ENCODE measurements at regions not wholly inside any gene's neighbourhood (a gene's known extent, or its start where the extent isn't known, plus 50 kb on each side); places are given as distances from the start of the nearest gene placed in this dataset.

- Histone ChIP-seq H3K9me3 (ENCODE audit: control insufficient read depth, low read depth, low read length) (no peaks in the 10 kb centered on the region), H3K27ac (ENCODE audit: control insufficient read depth, insufficient read depth, low read length) (no peak overlapping the region), H3K27me3 (ENCODE audit: control insufficient read depth, extremely low read depth, insufficient read depth, low read length) (no peaks in the 10 kb centered on the region), H3K4me1 (ENCODE audit: control insufficient read depth, extremely low read depth, insufficient read depth, low read length) (no peaks in the 10 kb centered on the region), H3K9me1 (ENCODE audit: control insufficient read depth, extremely low read depth, insufficient read depth, low read length) (no peaks in the 10 kb centered on the region), H3K36me3 (ENCODE audit: control insufficient read depth in 2 of 2, extremely low read depth in 1 of 2, insufficient read depth in 2 of 2, low read length in 2 of 2) (no peaks in the 10 kb centered on the region), H3K4me2 (ENCODE audit: control insufficient read depth, extremely low read depth, insufficient read depth, low read depth, low read length) (no peak overlapping the region), H3K79me2 (ENCODE audit: control insufficient read depth, insufficient read depth, low read length) (no peaks in the 10 kb centered on the region), H3K4me3 (ENCODE audit: control insufficient read depth in 2 of 3, extremely low read depth in 1 of 3, insufficient read depth in 2 of 3, low read depth in 1 of 3, low read length in 3 of 3) (no peak overlapping the region), H2AFZ (ENCODE audit: control insufficient read depth, low read length) (no peak overlapping the region), H3K9ac (ENCODE audit: control insufficient read depth, extremely low read depth, insufficient read depth, low read length) (no peak overlapping the region), H4K20me1 (ENCODE audit: control insufficient read depth, extremely low read depth, insufficient read depth, low read length) (no peaks in the 10 kb centered on the region)
- dilution Hi-C loops (cut with MboI; ENCODE audit: extremely low pct_ligation_motif_present, low sequenced_read_pairs) = no loop called here
- TF ChIP-seq EZH2 (IDR thresholded peaks at IDR 0.05; ENCODE audit: low read length) (no peak), CTCF (optimal IDR thresholded peaks at IDR 0.05 in 1 of 3, IDR thresholded peaks at IDR 0.05 in 1 of 3, conservative IDR thresholded peaks at IDR 0.05 in 1 of 3; ENCODE audit: extremely low read depth in 1 of 3, insufficient read depth in 2 of 3, low read length in 3 of 3) (no peak)
- FAIRE-seq (no peak), DNase-seq (ENCODE audit: low read depth, low spot score) (no peak)
These were observed 331.5 kb upstream of the RARB start for GRCh38 chr3:25096536-25096935.

GRCh38 chr3:25097023-25097422, 331.0 kb upstream of the RARB start:
- H3K4me3 ChIP-seq (ENCODE audit: control insufficient read depth in 2 of 3, extremely low read depth in 1 of 3, insufficient read depth in 2 of 3, low read depth in 1 of 3, low read length in 3 of 3) = no peak overlapping the region
- DNase-seq (ENCODE audit: low read depth, low spot score) (no peak), FAIRE-seq (no peak)
- H4K20me1 ChIP-seq (ENCODE audit: control insufficient read depth, extremely low read depth, insufficient read depth, low read length) = no peaks in the 10 kb centered on the region
- H2AFZ ChIP-seq (ENCODE audit: control insufficient read depth, low read length) = no peak overlapping the region
- H3K27ac ChIP-seq (ENCODE audit: control insufficient read depth, insufficient read depth, low read length) = no peak overlapping the region
- H3K4me2 ChIP-seq (ENCODE audit: control insufficient read depth, extremely low read depth, insufficient read depth, low read depth, low read length) = no peak overlapping the region
- H3K27me3 ChIP-seq (ENCODE audit: control insufficient read depth, extremely low read depth, insufficient read depth, low read length) = no peaks in the 10 kb centered on the region
- no peak overlapping the region for H3K9ac ChIP-seq (ENCODE audit: control insufficient read depth, extremely low read depth, insufficient read depth, low read length)
- no peaks in the 10 kb centered on the region for H3K79me2 ChIP-seq (ENCODE audit: control insufficient read depth, insufficient read depth, low read length)
- H3K36me3 ChIP-seq (ENCODE audit: control insufficient read depth in 2 of 2, extremely low read depth in 1 of 2, insufficient read depth in 2 of 2, low read length in 2 of 2) = no peaks in the 10 kb centered on the region
- TF ChIP-seq EZH2 (IDR thresholded peaks at IDR 0.05; ENCODE audit: low read length) = no peak
- TF ChIP-seq CTCF (optimal IDR thresholded peaks at IDR 0.05 in 1 of 3, IDR thresholded peaks at IDR 0.05 in 1 of 3, conservative IDR thresholded peaks at IDR 0.05 in 1 of 3; ENCODE audit: extremely low read depth in 1 of 3, insufficient read depth in 2 of 3, low read length in 3 of 3) = no peak
- no peaks in the 10 kb centered on the region for H3K9me1 ChIP-seq (ENCODE audit: control insufficient read depth, extremely low read depth, insufficient read depth, low read length)
- no peaks in the 10 kb centered on the region for H3K9me3 ChIP-seq (ENCODE audit: control insufficient read depth, low read depth, low read length)
- H3K4me1 ChIP-seq (ENCODE audit: control insufficient read depth, extremely low read depth, insufficient read depth, low read length) = no peaks in the 10 kb centered on the region
- dilution Hi-C loops (cut with MboI; ENCODE audit: extremely low pct_ligation_motif_present, low sequenced_read_pairs) = no loop called here
